ENCODE measurements at regions not wholly inside any gene's neighbourhood (a gene's known extent, or its start where the extent isn't known, plus 50 kb on each side); places are given as distances from the start of the nearest gene placed in this dataset.
"Not testable (repeated sequence)": the region's sequence is repeated elsewhere in the genome, so short reads cannot be mapped to it uniquely, and the experiment has no call there.

DNA sequence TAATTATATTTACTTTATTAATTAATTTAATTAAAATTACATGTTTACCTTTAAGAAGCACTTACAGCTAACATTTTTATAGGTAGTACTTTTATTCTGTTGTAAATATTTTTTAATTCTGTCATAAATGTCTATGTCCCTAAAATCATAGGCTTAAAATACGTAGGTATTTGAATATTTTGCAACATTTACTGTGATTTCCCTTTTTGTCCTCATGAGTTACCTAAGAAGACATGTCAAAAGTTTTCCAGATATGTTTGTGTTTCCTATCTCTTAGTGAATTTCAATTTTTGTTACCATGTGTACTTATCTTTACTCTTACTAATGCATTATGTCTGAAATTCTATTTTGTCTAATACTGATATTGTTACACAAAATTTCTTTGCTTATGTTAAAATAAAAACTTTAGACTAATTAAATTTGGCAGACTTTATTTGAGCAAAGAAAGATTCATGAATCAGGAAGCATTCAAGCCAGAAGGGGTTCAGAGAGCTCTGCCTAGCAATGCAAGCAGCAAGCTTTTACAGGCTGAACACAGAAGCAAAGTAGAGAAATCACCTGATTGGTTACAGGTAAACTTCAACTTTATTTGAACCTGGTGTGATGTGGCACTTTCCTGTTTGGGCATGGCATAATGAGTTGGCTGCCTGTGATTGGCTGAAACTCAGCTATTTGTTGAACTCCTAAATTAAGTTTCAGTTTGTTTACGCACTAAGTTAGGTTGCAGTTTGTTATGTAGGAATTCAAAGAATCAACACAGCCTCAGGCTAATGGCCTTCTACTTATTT is 123.2 kb upstream of the TMEM170B start:
- H3K27me3 Mint-ChIP-seq: no peaks in the 10 kb centered on the region
- peaks cover 20 to 44% of the 10 kb centered on the region in 2 donors for H3K4me1 Mint-ChIP-seq
- H3K9me3 Mint-ChIP-seq: peaks cover 0 to 3% of the 10 kb centered on the region in 2 donors
- no peaks in the 10 kb centered on the region for H3K36me3 Mint-ChIP-seq
- no peak overlapping the region for H3K4me3 Mint-ChIP-seq
- no peak overlapping the region for H3K27ac Mint-ChIP-seq
- ATAC-seq (replicated peaks): no peak
- no peak for DNase-seq

DNA sequence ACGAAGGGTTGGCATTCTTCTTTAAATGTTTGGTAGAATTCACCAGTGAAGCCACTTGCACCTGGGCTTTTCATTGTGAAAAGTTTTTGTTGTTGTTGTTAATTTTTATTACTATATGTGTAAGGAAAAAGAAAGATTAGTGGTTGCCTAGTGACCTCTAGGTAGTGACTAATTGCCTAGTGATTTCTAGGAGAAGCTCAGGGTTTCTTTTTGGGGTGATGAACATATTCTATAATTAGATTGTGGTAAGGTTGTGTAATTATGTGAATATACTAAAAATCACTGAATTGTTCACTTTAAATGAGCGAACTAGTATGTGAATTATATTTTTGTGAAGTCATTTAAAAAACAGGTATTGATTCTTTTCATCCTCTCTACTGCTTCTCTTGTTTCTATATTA is 123.8 kb upstream of the TMEM170B start:
- ATAC-seq (replicated peaks): no peak
- Mint-ChIP-seq H3K36me3 (no peaks in the 10 kb centered on the region), H3K27ac (no peak overlapping the region), H3K4me1 (peaks cover 22 to 47% of the 10 kb centered on the region in 2 donors), H3K27me3 (no peaks in the 10 kb centered on the region), H3K4me3 (no peak overlapping the region), H3K9me3 (peaks cover 0 to 4% of the 10 kb centered on the region in 2 donors)
- DNase-seq: no peak

DNA sequence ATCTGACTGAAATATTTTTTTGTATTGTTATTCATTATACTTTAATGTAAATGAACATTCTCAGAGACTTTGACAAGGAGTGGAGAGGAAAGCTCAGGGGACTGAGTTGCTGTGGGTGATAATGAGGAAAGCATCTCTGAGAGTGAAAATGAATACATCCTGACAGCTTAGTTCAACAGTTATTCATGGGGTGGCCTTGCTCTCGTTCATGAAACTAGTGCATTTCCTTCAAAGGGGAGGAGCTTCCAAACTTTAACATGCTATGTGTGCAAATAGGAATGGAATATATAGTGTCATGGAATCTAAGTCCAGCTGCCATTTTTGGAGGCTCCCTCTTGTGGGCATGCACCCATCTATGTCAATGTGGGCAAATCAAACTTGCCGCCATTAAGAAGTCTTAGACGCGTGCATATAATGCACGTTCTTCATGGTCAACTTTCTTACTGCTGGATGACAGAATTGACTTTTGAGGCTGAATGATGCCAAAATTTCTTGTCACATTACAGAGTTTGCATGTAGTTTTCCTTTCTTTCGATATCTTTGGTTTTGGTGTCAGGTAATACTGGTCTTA is 124.3 kb upstream of the TMEM170B start:
- Mint-ChIP-seq H3K27me3 (no peaks in the 10 kb centered on the region), H3K27ac (no peak overlapping the region), H3K4me3 (no peak overlapping the region), H3K9me3 (peaks cover 0 to 4% of the 10 kb centered on the region in 2 donors), H3K4me1 (peaks cover 23 to 47% of the 10 kb centered on the region in 2 donors), H3K36me3 (no peaks in the 10 kb centered on the region)
- no peak for ATAC-seq (replicated peaks)
- no peak for DNase-seq

DNA sequence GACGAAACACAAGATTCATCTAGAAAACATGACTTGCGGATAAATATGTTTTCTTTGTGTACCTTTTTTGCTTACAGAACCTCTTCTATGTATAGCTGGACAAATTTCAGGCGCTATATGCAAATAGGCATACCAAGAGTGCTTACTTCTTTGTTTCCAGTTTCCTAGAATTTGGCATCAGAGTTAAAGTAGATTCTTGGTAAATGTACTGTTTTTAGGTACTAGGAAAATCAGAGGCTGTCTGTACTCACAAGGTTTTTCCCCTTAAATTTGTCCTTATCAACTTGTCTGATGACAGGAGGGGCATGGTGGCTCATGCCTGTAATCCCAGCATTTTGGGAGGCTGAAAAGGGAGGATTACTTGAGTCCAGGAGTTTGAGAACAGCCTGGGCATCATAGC is 124.9 kb upstream of the TMEM170B start:
- H3K4me1 Mint-ChIP-seq: peaks cover 24 to 50% of the 10 kb centered on the region in 2 donors
- H3K4me3 Mint-ChIP-seq: no peak overlapping the region
- DNase-seq (no peak), ATAC-seq (replicated peaks) (peak; percentile 61 to 67)
- H3K9me3 Mint-ChIP-seq: peaks cover 0 to 3% of the 10 kb centered on the region in 2 donors
- H3K36me3 Mint-ChIP-seq: no peaks in the 10 kb centered on the region
- H3K27me3 Mint-ChIP-seq: no peaks in the 10 kb centered on the region
- no peak overlapping the region for H3K27ac Mint-ChIP-seq

DNA sequence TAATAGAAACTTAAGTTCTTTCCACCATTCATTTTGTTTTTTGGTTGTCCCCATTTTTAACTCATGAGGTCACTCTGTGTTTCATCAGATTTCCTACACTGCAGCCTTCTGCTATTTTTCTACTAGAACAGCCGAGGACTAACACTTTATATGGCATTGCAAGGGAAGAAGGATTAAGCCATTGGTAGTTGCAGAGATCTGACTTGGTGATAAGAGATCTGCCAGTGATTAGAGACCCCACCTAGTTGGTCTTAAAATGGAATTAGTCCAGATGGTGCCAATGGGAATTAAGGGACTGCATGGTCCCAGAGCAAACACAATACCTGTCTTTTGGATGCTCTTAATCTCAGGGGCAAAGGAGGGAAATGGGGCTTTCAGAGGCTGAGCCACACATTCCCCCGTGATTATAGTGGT is 125.5 kb upstream of the TMEM170B start:
- H3K4me3 Mint-ChIP-seq: peak overlapping the region in 1 of 2 donors; percentile 10
- peaks cover 0 to 1% of the 10 kb centered on the region in 2 donors for H3K9me3 Mint-ChIP-seq
- no peak for ATAC-seq (replicated peaks)
- no peaks in the 10 kb centered on the region for H3K27me3 Mint-ChIP-seq
- peak overlapping the region; percentile 1 for H3K27ac Mint-ChIP-seq
- no peak for DNase-seq
- no peaks in the 10 kb centered on the region for H3K36me3 Mint-ChIP-seq
- H3K4me1 Mint-ChIP-seq: peaks cover 24 to 53% of the 10 kb centered on the region in 2 donors

DNA sequence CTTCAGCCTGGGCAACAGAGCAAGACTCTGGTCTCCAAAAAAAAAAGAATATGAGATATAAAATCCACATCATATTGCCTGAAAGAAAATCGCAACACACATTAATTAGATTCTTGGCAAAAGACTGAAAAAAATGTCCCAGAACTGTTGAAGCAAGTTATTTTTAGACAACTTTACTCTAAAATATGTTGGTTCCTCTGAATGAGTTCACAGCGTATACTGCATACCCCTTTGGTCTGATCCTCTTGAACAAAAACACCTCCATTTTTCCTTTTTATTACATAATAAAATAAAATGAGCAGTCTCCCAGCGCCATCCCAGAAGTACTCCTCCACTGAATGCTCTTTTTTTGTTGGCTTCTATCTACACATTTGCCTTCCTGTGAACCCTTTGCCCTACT is 126.0 kb upstream of the TMEM170B start:
- ATAC-seq (replicated peaks) (no peak), DNase-seq (no peak)
- Mint-ChIP-seq H3K27me3 (no peaks in the 10 kb centered on the region), H3K9me3 (peaks cover 0 to 1% of the 10 kb centered on the region in 2 donors), H3K4me3 (peak overlapping the region in 1 of 2 donors; percentile 10), H3K4me1 (peaks cover 26 to 53% of the 10 kb centered on the region in 2 donors), H3K36me3 (no peaks in the 10 kb centered on the region), H3K27ac (no peak overlapping the region)

DNA sequence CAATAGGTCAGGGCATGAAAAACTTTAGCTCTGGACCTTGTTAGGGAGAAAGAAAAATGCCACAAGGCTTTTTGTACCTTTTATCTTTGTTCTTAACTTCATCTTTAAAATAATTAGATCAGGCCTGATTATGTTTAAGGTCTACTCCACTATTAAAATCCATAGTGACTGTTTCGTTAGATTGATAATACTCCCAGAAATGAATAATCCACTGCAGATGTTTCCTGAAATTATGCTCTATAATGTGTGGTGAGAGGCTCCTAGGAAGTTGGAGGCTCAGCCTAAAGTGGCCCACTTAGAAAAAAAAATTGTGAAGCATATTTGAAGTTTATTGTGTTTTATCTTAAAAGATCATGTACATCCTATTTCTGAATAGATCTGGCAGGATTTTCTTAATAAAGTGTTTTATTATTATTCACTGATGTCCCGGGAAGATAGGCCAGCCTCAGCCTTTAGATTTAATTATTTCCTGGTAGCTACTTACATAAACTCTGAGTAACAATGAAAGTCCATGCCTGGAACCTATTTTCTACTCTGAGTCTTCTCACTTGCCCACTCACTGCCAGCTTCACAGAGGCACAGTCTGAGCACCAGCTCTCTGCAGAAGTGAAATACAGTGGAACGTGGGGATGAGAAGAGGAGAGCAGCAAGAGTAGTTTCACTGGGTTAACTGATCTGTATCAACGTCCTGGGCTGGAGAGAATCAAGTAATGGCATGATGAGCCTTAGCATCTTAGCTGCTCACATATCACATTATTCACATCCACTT is 126.8 kb upstream of the TMEM170B start:
- ATAC-seq (replicated peaks): peak; percentile 90 to 93
- Mint-ChIP-seq H3K36me3 (no peaks in the 10 kb centered on the region), H3K4me1 (peaks cover 28 to 52% of the 10 kb centered on the region in 2 donors), H3K4me3 (no peak overlapping the region), H3K27ac (no peak overlapping the region), H3K9me3 (peaks cover 0 to 1% of the 10 kb centered on the region in 2 donors), H3K27me3 (no peaks in the 10 kb centered on the region)
- DNase-seq: peak; percentile 40

DNA sequence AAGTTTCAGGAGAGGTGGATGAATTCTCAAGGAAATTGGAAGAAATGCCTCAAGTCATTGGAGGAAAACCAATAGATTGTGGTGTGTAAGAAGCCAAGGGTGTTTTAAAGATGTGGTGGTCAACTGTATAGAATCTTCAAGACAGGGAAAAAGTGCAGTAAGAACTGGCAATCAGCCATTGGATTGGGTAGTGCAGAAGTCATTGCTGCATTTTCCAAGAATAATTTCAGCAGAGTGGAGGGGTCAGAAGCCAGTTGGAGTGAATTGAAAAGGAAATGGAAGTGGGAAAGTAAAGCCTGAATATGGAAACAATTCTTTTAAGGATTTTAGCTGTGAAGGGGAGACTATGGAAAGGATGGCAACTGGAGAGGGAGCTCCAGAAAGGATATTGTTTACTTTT is 128.2 kb upstream of the TMEM170B start:
- peaks cover 35 to 61% of the 10 kb centered on the region in 2 donors for H3K4me1 Mint-ChIP-seq
- no peak overlapping the region for H3K27ac Mint-ChIP-seq
- no peak for ATAC-seq (replicated peaks)

DNA sequence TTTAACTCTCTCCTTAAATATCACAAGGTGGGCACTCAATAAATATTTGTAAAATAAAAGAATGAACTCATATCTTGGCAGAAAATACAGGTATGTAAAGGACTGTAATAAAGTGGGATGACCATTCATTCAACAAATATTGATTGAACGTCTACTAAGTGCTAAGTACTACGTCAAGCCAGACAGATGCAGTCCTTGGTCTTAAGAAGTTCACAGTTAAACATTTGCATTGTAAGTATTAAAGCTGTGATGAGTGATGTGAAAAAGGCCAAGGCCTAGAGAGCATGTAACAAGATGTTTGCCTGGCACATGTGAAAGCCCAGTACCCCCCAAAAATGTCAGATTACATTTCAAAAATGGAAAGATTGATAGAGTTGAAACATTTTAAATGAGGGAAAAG is 130.1 kb upstream of the TMEM170B start:
- no peak for DNase-seq
- Mint-ChIP-seq H3K27me3 (no peaks in the 10 kb centered on the region), H3K27ac (no peak overlapping the region), H3K4me3 (no peak overlapping the region), H3K9me3 (peaks cover 0 to 1% of the 10 kb centered on the region in 2 donors), H3K36me3 (no peaks in the 10 kb centered on the region), H3K4me1 (peaks cover 41 to 64% of the 10 kb centered on the region in 2 donors)
- no peak for ATAC-seq (replicated peaks)

More for the DNA sequence above, 128.2 kb upstream of the TMEM170B start:
- Mint-ChIP-seq H3K27me3 (no peaks in the 10 kb centered on the region), H3K4me3 (no peak overlapping the region), H3K9me3 (peaks cover 0 to 1% of the 10 kb centered on the region in 2 donors), H3K36me3 (no peaks in the 10 kb centered on the region)
- no peak for DNase-seq

DNA sequence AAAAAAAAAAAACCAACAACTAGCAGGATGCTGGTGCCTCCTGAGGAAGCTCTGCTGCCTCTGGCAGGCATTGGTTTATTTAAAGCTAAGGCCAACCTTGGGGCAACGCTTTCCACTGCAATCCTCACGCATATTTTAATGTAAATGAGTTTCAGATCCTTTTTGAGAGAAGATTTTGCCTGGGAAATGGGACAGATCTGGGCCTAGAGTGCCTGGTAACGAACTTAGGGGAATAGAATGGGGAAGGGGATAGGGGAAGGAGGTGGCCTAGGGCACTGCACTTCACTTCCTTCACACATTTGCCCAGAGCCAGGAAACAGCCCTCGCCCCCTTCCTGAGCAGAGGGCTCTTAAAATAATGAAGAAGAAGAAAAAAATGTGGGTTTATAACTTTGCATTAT is 132.7 kb upstream of the TMEM170B start:
- H3K4me3 Mint-ChIP-seq: peak overlapping the region in 1 of 2 donors; percentile 10
- no peak overlapping the region for H3K27ac Mint-ChIP-seq
- DNase-seq (no peak), ATAC-seq (replicated peaks) (peak; percentile 45 to 66)
- peaks cover 32 to 46% of the 10 kb centered on the region in 2 donors for H3K4me1 Mint-ChIP-seq
- no peaks in the 10 kb centered on the region for H3K27me3 Mint-ChIP-seq
- H3K36me3 Mint-ChIP-seq: no peaks in the 10 kb centered on the region
- peaks cover 0 to 1% of the 10 kb centered on the region in 2 donors for H3K9me3 Mint-ChIP-seq

DNA sequence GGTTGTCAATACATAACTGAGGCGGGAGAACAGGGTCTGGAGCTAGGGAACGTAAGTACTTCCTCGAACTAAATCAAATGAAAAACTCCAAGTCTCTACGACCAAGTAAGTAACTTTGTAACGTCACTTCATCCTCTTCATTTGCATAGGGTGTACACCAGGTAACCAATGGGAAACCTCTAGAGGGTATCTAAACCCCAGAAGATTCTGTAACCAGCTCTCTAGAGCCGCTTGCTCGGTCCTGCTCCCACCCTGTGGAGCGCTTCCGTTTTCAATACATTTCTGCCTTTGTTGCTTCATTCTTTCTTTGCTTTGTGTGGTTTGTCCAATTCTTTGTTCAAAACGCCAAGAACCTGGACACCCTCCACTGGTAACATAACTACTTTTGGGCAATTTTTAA is 133.5 kb upstream of the TMEM170B start:
- Mint-ChIP-seq H3K27me3 (no peaks in the 10 kb centered on the region), H3K4me1 (peaks cover 27 to 40% of the 10 kb centered on the region in 2 donors), H3K9me3 (no peaks in the 10 kb centered on the region), H3K4me3 (no peak overlapping the region), H3K36me3 (no peaks in the 10 kb centered on the region), H3K27ac (no peak overlapping the region)
- no peak for DNase-seq
- ATAC-seq (replicated peaks): peak in 1 of 2 donors; percentile 47

DNA sequence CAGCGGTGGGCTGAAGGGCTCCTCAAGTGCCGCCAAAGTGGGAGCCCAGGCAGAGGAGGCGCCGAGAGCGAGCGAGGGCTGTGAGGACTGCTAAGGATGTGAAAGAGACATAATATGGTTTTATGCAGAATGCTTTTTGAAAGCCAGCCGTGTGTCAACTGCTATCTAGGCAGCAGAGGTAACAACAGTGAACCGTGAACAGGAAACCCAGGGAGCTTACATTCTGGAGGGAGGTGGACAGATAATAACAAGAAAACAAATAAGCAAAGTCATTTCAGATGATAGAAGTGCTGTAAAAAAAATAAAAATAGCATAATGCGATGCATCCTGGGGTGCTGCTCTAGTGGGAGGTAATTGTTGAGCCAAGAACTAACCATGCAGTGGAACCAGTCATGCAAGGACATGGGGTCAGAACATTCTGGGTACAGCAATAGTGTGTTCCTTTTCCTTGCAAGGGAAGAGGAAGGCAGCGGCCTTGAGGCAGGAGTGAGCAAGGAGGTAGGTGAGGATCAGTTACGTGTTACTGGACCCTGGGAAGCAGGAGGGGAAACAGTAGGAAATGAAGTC is 134.4 kb upstream of the TMEM170B start:
- DNase-seq (no peak), ATAC-seq (replicated peaks) (peak; percentile 54 to 56)
- H3K4me1 Mint-ChIP-seq: peaks cover 25 to 42% of the 10 kb centered on the region in 2 donors
- no peaks in the 10 kb centered on the region for H3K9me3 Mint-ChIP-seq
- H3K27me3 Mint-ChIP-seq: no peaks in the 10 kb centered on the region
- peak overlapping the region; percentile 11 for H3K27ac Mint-ChIP-seq
- H3K4me3 Mint-ChIP-seq: peak overlapping the region in 1 of 2 donors; percentile 22
- H3K36me3 Mint-ChIP-seq: no peaks in the 10 kb centered on the region

DNA sequence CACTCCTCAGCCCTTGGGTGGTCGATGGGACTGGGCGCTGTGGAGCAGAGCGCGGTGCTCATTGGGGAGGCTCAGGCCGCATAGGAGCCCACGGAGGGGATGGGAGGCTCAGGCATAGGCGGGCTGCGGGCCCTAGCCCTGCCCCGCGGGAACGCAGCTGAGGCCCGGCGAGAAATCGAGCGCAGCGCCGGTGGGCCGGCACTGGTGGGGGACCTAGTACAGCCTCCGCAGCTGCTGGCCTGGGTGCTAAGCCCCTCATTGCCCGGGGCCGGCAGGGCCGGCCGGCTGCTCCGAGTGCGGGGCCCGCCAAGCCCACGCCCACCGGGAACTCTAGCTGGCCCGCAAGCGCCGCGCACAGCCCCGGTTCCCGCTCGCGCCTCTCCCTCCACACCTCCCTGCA is 135.0 kb upstream of the TMEM170B start:
- not testable (repeated sequence) for H3K27me3 Mint-ChIP-seq; H3K4me3 Mint-ChIP-seq; H3K9me3 Mint-ChIP-seq; H3K27ac Mint-ChIP-seq; DNase-seq; H3K36me3 Mint-ChIP-seq; ATAC-seq (replicated peaks)
- peaks cover 29 to 44% of the 10 kb centered on the region in 2 donors for H3K4me1 Mint-ChIP-seq

DNA sequence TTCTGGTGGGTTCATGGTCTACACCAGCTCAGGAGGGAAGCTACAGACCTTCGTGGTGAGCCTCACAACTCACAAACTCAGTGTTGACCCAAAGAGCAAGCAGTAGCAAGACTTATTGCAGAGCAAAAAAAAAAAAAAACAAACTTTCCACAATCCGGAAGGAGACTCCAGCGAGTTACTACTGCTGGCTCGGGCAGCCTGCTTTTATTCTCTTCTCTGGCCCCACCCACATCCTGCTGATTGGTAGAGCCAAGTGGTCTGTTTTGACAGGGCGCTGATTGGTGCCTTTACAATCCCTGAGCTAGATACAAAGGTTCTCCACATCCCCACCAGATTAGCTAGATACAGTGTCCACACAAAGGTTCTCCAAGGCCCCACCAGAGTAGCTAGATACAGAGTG is 135.6 kb upstream of the TMEM170B start:
- H3K27me3 Mint-ChIP-seq, H3K4me3 Mint-ChIP-seq: not testable (repeated sequence)
- peaks cover 31 to 44% of the 10 kb centered on the region in 2 donors for H3K4me1 Mint-ChIP-seq

More for the DNA sequence above, 135.6 kb upstream of the TMEM170B start:
- ATAC-seq (replicated peaks); DNase-seq; H3K27ac Mint-ChIP-seq; H3K9me3 Mint-ChIP-seq; H3K36me3 Mint-ChIP-seq: not testable (repeated sequence)
